HuH-7.5 (cell line): ENCODE measurements at regions not wholly inside any gene's neighbourhood (a gene's known extent, or its start where the extent isn't known, plus 50 kb on each side); places are given as distances from the start of the nearest gene placed in this dataset.
"Not testable (repeated sequence)": the region's sequence is repeated elsewhere in the genome, so short reads cannot be mapped to it uniquely, and the experiment has no call there.

Source experiments
- DNase-seq: peaks from one replicate; pipeline ENCODE4 v3.0.0; 2011; ENCODE audit warnings: low spot score

DNA sequence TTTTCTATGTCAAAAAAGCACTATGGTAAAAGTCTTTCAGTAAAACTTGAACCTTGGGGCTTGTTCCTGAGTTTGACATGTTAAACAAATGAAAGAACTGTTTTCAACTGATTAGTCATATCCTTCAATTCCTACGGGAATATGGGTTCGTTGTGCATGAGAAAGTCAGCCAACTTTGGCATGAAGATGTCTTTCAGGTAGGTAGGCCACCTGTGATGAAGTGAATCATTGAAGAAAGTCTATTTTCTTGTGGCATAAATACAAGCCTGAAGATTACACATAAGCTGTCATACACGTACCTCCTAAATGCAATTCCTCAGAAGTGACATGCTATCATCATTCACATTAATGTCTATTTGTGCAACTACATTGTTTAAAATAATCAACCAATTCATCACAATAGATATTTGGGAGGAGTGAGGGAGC is 513.0 kb downstream of the IRS2 start:
- DNase-seq: no peak

DNA sequence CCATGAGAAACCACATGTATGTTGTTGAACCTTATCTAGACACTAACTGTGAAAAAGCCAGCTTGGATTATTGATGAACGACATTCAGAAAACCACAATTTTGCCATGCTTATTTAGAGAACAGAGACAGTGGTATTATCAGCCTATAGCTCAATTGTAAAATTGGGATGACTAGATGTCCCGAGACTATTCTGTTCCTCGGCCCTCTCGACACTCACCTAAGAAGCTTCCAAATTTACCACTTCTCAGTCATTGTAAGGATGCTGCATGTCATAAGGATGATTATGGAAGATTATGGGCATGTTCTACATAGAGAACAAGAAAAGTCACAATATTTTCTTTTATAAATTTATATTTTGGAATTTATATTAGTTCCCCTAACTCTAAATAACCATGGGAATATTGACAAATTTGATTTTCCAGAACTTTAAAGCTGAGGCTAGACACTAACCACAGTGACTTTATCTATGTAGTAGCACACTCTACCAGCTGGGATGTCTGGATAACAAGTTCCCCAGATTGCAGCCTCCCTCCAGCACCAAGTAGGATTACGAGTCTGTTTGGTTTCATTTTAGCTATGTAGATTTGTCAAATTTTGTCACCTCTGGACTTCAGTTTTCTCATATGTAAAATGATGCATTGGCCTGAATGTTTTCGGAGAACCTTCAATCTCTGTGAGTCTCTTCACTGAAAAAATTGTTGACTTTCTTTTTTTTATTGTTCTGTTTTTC is 513.6 kb downstream of the IRS2 start:
- DNase-seq: no peak

DNA sequence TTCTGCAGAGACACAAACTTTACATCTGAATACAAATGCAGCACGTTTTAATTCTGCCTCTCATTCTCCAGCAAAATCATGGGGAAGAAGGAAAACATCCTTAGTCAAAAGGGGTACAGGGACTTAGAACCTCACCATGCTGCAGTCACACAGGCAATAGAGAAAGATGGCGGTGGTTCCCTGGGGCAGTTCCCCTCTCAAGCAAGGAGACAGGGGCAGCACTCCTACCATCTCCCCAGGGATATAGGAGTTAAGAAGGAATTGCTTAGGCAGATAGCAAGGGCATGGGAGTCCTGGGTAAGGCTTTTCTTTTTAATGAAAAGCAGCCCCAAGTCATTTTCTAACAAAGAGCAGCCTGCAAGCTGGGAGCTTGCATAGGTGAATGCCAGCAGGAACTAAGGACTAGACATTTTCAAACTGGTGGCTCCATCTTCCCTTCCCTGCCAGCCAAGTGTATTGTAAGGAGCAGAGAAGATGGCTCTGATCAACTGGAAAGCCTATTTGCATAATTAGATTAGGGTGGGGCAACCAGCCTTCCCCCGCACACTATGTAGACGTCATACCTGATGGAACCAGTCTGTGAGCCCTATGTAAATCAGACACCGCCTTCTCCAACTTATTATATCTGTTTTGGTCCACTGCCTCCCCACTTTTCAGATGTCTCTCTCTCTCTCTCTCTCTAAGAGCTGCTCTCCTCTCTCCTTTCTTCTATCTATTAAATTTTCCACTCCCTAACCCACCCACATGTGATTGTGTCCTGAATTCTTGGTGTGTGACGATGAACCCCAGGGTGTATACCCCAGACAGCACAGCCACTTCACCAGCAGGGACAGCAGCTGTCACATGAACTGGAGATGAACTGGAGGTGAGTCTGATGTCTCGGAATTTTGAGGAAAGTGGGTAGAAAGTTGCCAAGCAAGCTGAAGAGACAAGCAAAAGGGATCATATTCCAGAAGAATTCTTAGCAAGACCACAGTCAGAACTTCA is 514.5 kb downstream of the IRS2 start:
- no peak for DNase-seq

DNA sequence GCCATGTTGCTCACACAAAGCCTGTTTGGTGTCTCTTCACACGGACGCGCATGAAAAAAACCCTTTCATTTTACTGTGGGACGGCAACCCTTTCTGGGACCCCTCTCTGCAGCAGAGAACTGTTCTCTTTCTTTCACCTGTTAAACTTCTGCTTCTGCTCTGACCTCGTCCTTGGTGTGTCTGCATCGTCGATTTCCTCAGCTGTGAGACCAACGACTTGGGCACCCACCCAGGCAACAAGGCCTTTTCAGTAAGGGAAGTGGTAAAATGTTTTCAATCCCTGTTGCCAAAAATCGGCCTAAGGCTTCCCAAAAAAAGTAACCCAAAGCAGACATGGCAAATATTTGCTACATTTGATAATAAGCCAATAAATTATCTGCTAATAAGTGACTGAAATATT is 515.3 kb downstream of the IRS2 start:
- no peak for DNase-seq

DNA sequence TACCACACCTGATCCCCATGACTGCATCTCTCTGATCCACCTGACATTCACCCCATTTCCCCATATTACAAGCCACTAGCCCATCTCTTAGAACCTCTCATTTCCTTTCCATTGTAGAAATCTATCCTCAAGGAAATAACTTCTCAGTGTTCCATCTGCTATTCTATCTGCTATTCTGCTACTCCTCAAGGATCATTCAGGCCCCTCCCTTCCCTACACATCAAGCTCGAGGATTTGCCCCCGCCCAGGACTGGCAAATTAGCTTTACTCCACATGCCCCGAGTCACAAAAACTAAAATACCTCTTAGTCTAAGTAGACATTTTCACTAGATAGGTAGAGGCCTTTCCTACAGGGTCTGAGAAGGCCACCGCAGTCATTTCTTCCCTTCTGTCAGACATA is 517.0 kb downstream of the IRS2 start:
- not testable (repeated sequence) for DNase-seq

DNA sequence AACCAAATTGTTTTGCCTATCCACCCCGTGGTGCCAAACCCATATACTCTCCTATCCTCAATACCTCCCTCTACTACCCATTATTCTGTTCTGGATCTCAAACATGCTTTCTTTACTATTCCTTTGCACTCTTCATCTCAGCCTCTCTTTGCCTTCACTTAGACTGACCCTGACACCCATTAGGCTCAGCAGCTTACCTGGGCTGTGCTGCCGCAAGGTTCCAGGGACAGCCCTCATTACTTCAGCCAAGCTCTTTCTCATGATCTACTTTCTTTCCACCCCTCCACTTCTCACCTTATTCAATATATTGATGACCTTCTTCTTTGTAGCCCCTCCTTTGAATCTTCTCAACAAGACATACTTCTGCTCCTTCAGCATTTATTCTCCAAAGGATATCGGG is 517.9 kb downstream of the IRS2 start:
- DNase-seq: not testable (repeated sequence)

DNA sequence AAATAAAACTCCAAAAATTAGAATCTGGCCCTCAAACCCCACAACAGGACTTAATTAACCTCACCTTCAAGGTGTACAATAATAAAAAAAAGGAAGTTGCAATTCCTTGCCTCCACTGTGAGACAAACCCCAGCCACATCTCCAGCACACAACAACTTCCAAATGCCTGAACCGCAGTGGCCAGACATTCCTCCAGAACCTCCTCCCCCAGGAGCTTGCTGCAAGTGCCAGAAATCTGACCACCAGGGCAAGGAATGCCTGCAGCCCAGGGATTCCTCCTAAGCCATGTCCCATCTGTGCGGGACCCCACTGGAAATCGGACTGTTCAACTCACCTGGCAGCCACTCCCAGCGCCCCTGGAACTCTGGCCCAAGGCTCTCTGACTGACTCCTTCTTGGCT is 519.0 kb downstream of the IRS2 start:
- not testable (repeated sequence) for DNase-seq

DNA sequence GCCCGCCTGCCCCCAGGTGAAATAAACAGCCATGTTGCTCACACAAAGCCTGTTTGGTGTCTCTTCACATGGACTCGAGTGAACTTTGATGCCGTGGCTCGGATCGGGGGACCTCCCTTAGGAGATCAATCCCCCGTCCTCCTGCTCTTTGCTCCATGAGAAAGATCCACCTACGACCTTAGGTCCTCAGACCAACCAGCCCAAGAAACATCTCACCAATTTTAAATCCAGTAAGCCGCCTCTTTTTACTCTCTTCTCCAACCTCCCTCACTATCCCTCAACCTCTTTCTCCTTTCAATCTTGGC is 521.0 kb downstream of the IRS2 start:
- DNase-seq: not testable (repeated sequence)

DNA sequence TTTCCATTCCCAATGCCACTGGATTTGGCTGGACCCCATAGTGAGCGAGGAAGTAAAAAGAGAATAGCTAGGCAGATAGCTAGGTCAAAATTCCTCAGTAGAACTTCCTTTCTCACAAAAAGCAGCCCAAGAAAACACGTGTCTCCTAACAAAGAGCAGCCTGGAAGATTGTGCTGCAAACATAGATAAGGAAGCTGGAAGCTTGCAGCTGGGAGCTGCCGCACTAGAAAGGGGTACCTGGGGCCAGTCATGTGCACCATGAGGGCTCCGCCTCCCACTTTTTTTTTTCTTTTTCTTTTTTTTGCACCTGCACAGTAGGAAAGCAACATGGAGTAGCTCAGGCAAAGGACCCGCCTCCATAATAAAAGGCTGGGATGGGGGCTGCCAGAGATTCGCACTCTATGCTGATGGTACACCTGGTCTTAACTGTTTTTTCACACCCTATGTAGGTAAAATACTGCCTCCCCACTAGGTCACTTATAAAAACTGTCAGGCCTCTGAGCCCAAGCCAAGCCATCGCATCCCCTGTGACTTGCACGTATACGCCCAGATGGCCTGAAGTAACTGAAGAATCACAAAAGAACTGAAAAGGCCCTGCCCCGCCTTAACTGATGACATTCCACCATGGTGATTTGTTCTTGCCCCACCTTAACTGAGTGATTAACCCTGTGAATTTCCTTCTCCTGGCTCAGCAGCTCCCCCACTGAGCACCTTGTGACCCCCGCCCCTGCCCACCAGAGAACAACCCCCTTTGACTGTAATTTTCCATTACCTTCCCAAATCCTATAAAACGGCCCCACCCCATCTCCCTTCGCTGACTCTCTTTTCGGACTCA is 521.6 kb downstream of the IRS2 start:
- not testable (repeated sequence) for DNase-seq

DNA sequence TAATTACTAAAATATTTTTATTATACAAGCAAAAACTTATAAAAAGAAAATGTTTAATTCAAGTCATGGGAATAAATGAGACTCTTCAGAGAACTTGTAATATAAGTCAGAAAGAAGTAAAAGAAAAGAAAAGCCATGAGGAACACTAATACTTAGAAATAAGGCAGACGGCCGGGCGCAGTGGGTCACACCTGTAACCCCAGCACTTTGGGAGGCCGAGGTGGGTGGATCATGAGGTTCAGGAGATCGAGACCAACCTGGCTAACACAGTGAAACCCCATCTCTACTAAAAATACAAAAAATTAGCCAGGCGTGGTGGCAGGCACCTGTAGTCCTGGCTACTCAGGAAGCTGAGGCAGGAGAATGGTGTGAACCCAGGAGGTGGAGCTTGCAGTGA is 528.6 kb downstream of the IRS2 start:
- not testable (repeated sequence) for DNase-seq
